ENCODE measurements at regions not wholly inside any gene's neighbourhood (a gene's known extent, or its start where the extent isn't known, plus 50 kb on each side); places are given as distances from the start of the nearest gene placed in this dataset.
"Not testable (repeated sequence)": the region's sequence is repeated elsewhere in the genome, so short reads cannot be mapped to it uniquely, and the experiment has no call there.

- H3K4me3 ChIP-seq (ENCODE audit: low read depth, low read length): no peak overlapping the region
- DNase-seq (ENCODE audit: low read depth): no peak
- TF ChIP-seq CTCF (IDR thresholded peaks at IDR 0.05; ENCODE audit: insufficient read depth, low read length): no peak
Measured at GRCh38 chr3:161927131-161927530, 430.5 kb downstream of the OTOL1 start.

GRCh38 chr3:161939918-161940620 is 443.5 kb downstream of the OTOL1 start:
- TF ChIP-seq CTCF (IDR thresholded peaks at IDR 0.05; ENCODE audit: insufficient read depth, low read length): no peak
- peak; percentile 12 for DNase-seq (ENCODE audit: low read depth)
- H3K4me3 ChIP-seq (ENCODE audit: low read depth, low read length): no peak overlapping the region

GRCh38 chr3:161940621-161940965 is 444.0 kb downstream of the OTOL1 start:
- TF ChIP-seq CTCF (IDR thresholded peaks at IDR 0.05; ENCODE audit: insufficient read depth, low read length): no peak
- no peak for DNase-seq (ENCODE audit: low read depth)

GRCh38 chr3:161941891-161942290 is 445.3 kb downstream of the OTOL1 start:
- no peak for DNase-seq (ENCODE audit: low read depth)
- no peak overlapping the region for H3K4me3 ChIP-seq (ENCODE audit: low read depth, low read length)
- no peak for TF ChIP-seq CTCF (IDR thresholded peaks at IDR 0.05; ENCODE audit: insufficient read depth, low read length)

More at GRCh38 chr3:161940621-161940965, 444.0 kb downstream of the OTOL1 start:
- no peak overlapping the region for H3K4me3 ChIP-seq (ENCODE audit: low read depth, low read length)

GRCh38 chr3:161943801-161944345 is 447.3 kb downstream of the OTOL1 start:
- H3K4me3 ChIP-seq (ENCODE audit: low read depth, low read length); DNase-seq (ENCODE audit: low read depth): not testable (repeated sequence)

- no peak for TF ChIP-seq CTCF (IDR thresholded peaks at IDR 0.05; ENCODE audit: insufficient read depth, low read length)
- no peak for DNase-seq (ENCODE audit: low read depth)
- no peak overlapping the region for H3K4me3 ChIP-seq (ENCODE audit: low read depth, low read length)
Measured at GRCh38 chr3:161946443-161946960, 449.9 kb downstream of the OTOL1 start.

- no peak overlapping the region for H3K4me3 ChIP-seq (ENCODE audit: low read depth, low read length)
- TF ChIP-seq CTCF (IDR thresholded peaks at IDR 0.05; ENCODE audit: insufficient read depth, low read length): no peak
- DNase-seq (ENCODE audit: low read depth): peak; percentile 20
Measured at GRCh38 chr3:161950318-161950868, 453.8 kb downstream of the OTOL1 start.

Measured in fibroblast of the aortic adventitia (primary cell).